Right kidney (tissue), 1 donor: ENCODE measurements at regions not wholly inside any gene's neighbourhood (a gene's known extent, or its start where the extent isn't known, plus 50 kb on each side); places are given as distances from the start of the nearest gene placed in this dataset.
"Not testable (repeated sequence)": the region's sequence is repeated elsewhere in the genome, so short reads cannot be mapped to it uniquely, and the experiment has no call there.

Experiments used
- DNase-seq: peaks from one replicate; pipeline ENCODE4 v3.0.0-alpha.2; 2016

DNA sequence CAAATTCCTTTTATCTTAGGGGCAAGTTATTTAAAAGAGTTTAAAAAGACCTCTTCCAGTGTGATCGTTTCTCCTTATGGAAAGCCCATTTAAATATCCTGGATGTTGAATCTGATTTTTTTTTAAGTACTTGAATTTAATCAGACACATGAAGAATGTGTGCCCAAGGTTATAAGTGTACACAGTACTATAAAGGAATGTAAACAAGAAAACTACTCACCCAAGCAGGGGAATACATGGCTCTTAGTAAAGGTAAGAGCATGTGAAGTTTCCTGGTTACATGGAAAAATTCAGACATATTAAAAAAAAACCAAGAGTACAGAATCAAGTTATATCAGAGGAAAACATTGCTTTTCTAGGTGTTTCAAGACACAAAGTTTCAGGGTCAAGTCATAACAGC lies 546.9 kb downstream of the MATN1 start:
- DNase-seq, result no peak

DNA sequence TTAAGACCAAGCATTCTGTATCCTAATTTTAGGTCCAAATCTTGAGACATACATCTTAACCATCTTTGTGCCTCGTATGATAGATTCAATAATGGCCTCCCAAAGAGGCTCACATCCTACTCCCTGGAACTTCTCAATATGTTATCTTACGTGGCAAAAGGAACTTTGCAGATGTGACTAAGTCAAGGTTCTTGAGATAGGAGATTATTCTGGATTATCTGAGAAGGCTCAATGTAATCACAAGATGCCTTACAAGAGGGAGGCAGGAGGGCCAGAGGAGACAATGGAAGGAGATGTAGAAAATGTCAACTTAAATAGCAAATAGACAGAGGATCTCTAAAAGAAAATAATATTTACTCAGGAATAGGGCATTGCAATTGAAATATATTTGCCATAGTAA lies 548.9 kb downstream of the MATN1 start:
- no peak for DNase-seq

DNA sequence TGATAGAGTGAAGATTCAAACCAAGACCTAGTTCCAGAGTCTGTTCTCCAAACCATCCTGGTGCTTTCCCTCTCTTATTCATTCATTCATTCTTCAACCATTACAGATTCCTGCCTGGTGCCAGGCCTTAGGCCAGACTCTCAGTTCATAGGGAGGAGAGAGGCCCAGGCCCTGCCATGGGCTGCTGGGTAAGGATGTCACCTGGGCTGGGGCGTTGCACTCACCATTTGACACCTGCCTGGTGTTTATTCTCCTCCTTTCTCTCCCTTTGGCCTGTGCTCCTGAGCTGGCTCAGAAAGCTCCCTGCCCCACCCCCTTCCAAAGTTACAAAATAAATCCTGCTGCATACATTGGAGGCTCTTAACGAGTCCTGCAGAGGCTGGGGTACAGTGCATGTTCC lies 549.8 kb downstream of the MATN1 start:
- no peak for DNase-seq

DNA sequence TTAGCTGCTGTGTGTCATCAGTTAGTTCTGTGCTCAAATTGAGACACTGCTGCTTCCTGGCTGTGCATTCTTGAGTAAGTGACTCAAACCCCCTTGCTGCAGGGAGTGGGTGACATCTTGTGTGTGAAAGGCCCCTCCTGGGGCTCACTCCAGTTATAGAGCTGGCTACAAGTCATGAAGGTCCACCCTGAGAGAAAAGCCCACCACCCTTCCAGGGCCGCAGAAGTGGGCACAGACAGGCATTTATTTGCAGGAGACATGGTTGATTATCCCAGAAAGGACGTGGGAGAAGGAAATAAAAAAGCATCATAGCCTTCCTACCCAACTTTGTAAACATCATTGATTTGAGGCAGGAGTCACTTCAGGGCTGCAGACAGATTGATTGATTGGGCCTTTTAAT lies 550.6 kb downstream of the MATN1 start:
- no peak for DNase-seq

DNA sequence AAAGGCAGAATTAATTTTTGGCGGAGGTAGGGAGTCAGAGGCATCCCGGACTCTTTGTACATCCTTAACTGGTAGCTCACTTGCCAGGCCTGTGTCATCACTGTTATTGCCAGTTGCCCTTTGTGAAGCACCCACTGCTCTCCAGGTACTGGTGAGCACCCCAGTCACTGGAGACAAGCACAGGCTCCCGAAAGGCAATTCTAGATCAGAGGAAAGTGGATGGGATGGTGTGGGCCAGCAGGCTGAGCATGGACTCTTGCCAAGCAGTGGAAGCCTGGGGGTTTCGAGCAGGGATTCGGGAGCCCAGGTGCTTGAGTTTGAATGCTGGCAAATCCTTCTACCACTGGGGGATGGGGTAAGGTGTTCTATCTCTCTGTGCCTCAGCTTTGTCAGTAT lies 551.1 kb downstream of the MATN1 start:
- DNase-seq, result no peak

DNA sequence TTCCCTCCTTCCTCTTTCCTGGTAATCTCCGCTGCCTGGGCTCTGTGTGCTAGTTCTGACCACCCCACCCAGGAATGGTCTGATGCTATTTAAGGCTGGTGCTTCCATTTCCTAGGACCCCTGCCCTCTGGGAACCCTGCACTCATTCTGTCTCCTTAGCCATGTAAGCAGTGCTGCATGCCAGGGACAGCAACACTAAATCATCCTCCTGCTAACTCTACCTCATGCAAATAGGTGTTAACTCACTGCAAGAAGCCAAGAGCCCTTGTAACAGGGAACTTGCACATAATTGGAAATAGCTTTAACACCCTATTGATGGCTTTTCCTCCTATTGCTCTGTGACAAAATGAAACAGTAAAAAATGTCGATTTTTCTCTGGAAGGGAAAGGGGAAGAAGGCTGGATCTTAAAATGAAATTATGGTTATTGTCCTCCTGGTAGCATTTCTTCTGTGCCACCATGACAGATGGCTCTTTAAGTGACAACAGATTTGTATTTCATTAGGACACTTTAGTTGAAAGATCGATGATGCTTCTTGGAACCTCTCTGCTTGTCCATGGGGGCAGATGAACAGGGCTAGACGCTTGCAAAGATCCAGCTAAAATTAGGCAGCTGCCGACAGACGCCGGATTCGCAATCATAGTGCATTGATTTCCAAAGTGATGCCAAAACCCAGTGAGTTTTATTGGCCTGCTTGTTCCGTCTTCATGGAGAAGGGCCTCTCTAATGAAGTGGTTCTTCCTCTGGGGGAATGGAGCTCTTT lies 551.7 kb downstream of the MATN1 start:
- no peak for DNase-seq

DNA sequence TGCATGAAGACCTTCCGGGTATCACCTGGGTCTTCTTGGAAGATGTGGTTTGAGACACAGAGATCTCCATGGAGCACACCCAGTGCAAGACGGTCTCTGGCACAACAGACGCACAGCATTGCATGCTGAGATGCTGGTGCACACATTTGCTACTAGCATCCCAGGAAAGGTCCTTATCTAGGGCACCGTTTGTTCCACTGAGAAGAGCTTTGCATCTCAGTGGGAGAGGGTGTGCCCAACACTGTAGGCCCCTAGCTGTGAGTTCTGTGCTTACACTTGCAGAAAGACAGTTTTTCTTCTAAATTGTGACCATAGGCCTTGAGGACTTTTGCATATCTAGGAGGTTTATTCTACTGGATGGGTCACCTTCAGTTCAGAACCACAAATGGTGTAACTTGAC lies 554.1 kb downstream of the MATN1 start:
- no peak for DNase-seq

DNA sequence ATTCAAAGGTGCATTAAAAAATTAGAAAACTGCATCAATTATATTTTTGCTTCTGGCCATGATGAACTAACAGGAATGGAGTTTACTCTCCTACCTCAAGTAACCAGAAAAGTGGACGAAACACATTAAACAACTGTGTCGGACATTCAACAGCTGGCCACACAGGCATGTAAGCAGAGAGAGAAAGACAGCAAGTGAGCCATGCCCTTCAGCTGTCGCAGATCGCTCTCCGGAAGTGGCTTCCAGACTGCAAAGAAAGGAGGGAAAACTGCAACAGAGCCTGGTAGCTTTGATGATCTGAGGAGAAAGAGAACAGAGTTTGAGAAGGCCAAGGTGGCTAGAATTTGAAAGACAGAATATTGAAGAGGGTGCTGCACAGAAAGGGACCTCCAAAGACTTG lies 557.2 kb downstream of the MATN1 start:
- DNase-seq, result peak; percentile 14

DNA sequence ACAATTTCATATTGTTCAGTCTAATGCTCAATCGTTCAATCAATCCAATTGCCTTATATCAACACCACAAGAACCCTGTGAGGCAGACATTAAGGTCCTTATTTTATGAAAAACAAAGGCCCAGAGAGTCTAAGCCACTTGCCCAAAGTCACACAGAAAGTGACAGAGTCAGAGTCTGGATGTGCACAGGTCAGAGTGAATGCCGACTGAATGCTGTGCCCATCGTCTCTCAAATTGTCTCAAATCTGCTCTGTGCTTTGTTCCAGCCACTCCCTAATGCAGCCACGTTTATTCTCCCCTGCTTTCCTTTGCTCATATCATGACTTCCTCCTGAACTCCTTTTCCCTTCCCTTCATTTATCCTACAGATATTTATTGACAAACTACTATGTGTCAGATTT lies 558.3 kb downstream of the MATN1 start:
- no peak for DNase-seq

DNA sequence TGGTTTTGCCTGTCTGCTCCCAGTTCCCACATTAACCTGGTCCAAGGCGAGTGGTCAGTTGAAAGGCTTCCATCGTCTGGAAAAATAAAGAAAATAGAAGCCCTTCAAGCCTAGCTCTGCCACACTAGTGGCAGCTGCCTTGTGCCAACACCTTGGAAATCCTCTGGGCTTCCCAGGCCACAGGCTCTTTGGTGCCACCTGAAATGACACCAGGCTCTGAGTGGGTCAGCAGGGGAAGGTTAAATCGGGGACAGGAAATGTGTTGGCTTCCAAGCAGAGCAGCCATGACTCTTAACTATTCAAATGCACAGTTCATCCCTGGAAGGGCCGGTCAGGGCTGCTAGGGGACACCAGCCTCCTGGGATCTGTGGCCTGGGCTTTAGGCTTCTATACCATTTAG lies 558.7 kb downstream of the MATN1 start:
- DNase-seq, result no peak

DNA sequence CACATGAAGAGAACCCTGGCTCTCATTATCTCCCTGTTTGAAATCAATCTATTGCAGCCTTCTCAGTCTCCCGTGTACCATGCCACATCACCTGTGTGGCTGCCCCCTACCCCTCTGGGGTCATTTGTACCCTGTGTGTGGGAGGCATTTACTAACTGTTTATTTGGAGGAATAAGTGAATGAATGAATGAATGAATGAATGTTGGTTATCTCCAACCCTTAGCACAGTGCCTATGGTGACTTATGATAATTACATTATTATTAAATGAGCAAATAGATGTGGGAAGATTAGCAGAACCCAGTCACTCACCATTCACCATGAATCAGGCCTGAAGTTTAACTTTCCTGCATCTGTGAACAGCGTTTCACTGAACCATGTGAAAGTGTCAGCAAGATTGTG lies 560.8 kb downstream of the MATN1 start:
- DNase-seq, result no peak

DNA sequence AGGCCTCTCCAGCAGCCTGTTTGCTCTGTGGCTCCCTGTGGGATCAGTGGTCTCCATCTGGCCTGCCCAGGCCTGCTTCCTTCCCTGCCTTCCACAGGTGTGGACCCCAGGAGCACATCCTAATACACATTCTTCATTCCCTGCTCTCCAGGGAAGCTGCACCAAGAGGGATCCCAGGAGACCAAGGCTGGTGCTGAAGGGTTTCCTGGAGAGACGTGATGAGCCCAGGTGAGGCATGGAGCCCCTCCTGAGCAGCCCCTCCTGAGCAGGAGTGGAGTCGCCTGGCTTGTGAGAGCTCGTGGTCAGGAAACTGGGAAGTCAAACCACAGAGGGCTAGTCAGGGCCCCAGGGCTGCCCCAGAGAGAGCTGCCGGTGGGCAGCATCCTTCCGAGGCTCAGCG lies 561.4 kb downstream of the MATN1 start:
- DNase-seq, result no peak

DNA sequence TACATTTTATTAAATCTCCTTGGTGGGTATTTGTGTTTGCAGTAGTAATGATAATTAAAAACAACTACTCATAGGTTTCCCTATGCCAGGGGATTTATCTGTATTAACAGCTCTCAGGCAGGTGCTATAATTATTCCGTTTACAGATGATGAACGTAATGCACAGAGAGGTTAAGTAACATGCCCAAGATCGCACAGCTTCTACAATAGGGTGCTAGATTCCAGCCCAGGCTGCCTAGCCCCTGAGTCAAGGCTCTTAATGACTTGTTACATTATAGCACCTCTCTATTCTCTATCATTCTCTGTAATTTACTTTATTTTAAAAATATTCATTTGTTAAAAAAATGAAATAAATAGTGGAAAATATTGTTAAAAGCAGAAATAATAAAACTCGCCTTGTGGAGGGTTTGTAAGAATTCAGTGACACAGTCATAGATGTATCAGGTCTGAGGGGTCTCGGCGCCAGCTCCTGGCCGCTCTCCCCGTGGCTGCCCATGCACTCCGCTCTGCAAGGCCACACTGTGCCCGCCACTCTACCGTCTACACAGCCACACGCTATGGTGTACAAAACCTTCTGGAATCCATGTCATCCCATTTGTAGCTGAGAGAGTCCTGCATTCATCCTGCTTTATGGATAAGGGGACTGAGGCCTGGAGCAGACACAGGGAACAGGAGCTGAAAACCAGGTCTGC lies 562.2 kb downstream of the MATN1 start:
- no peak for DNase-seq

DNA sequence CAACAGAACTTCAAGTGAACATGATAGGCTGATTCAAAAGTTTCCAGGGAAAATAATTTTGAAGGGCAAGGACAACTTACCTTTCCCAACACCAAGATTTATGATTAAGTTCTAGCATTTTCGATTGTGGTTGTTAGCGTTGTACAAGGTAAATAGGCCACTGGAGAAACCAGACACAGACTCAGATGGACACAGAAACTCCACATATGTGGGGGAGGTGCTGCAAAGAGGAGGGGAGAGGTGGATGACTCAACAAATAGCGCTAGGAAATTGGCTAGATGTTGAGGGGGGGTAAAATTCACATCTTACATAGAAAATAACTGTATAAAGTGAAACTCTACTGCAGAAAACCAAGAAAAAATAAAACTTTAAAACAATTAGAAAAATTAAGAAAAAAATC lies 564.4 kb downstream of the MATN1 start:
- DNase-seq, result no peak

DNA sequence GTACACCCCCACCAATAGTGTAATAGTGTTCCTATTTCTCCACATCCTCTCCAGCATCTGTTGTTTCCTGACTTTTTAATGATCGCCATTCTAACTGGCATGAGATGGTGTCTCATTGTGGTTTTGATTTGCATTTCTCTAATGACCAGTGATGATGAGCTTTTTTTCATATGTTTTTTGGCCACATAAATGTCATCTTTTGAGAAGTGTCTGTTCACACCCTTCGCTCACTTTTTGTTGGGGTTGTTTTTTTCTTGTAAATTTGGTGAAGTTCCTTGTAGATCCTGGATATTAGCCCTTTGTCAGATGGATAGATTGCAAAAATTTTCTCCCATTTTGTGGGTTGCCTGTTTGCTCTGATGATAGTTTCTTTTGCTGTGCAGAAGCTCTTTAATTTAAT lies 567.7 kb downstream of the MATN1 start:
- not testable (repeated sequence) for DNase-seq

DNA sequence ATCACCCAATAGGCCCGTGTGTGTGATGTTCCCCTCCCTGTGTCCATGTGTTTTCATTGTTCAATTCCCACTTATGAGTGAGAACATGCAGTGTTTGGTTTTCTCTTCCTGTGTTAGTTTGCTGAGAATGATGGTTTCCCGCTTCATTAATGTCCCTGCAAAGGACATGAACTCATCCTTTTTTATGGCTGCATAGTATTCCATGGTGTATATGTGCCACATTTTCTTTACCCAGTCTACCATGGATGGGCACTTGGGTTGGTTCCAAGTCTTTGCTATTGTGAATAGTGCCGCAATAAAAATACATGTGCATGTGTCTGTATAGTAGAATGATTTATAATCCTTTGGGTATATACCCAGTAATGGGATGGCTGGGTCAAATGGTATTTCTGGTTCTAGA lies 568.1 kb downstream of the MATN1 start:
- not testable (repeated sequence) for DNase-seq

DNA sequence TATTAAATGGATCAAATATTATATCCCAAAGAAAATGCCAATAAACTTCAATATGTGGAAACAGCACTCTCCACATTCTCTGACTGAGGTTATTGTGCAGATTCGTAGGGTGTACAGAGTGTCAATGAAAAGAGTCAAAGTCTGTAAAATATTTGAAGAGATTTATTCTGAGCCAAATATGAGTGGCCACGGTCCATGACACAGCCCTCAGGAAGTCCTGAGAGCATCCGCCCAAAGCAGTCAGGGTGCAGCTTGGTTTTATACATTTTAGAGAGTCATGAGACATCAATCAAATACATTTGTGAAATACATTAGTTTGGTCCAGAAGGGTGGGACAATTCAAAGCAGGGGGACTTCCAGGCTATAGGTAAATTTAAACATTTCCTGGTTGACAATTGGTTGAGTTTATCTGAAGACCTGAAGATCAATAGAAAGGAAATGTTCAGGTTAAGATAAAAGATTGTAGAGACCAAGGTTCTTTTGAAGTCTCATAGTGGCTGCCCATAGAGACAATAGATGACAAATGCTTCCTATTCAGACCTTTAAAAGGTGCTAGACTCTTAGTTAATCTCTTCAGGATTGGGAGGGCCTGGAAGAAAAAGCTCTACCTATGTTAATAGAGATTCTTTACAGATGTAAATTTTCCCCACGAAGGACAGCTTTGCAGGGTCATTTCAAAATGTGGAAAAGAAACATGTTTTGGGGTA lies 569.5 kb downstream of the MATN1 start:
- no peak for DNase-seq

DNA sequence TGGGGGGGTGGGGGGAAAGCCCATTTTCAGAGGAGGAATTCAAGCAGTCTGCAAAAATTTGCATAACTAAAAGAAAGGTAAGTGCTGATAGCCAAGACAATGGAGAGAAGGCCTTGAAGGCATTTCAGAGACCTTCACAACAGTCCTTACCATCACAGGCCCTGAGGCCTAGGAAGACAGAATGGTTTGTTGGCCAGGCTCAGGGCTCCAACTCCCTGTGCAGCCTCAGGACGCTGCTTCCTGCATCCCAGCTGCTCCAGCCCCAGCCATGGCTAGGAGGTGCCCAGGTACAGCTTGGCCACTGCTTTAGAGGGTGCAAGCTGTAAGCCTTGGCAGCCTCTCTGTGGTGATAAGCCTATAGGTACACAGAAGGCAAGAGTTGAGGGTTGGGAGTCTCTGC lies 571.6 kb downstream of the MATN1 start:
- DNase-seq, result no peak

DNA sequence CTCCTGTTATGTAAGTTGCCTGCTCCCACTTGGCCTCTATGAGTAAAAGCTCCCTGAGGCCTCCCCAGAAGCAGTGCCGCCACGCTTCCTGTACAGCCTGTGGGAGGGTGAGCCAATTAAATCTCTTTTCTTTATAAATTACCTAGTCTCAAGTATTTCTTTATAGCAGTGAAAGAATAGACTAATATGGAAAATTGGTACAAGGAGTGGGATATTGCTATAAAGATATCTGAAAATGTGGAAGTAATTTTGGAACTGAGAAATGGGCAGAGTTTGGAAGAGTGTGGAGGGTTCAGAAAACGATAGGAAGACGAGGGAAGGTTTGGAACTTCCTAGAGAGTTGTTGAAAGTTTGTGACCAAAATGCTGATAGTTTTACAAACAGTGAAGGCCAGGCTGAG lies 572.3 kb downstream of the MATN1 start:
- DNase-seq, result no peak

DNA sequence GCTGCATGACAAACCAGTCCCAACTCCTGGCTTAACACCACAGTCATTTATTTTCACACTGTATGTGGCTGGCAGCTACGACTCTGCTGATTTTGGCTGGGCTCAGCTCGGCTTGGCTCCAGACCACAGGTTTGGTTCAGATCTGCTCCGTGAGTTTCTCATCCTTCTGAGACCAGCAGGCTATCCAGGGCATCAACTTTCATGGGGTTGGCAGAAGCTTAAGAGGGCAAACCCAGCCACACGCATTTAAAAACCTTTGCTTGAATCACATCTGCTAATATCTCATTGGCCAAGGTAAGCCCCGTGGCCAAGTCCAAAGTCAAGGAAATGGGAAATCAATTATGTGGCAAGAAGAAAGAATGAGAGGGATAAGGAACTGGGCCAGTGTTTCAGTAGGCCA lies 574.2 kb downstream of the MATN1 start:
- DNase-seq, result no peak

DNA sequence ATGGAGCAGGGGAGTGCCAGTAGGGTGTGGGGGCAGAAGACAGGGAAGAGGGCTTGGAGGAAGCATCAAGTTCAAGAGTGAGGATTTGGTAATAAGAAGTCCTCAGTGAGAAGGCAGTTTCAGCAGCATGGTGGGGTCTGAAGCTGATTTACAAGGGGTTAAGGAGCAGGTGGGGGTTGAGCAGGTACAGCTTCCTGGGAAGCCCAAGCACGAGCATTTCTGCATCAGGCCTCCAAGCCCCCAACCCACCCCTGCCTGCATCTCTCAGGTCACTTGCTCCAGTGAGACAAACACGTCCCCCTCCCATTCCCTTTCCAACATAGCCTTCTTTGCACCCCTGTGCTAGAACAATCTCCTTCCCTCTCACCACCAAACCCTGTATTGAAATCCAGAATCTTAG lies 574.7 kb downstream of the MATN1 start:
- DNase-seq, result no peak

DNA sequence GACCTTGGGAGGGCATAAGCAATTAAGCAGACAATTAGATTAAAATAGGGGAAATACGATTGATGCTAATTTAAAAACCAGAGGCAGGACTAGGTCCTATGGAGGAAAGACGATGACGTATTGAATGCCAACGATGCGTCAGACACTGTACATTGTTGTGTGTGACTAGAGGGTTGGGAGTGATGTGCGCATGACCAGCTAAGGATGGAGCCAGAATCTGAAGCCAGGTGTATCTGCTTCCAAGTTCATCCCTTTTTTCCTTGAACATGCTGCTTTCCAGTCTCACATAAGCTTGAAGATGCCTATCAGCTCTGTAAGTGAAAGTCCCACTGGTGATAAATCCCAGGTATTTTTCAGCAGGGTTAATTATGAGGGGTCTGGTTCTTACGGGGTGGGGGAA lies 576.2 kb downstream of the MATN1 start:
- DNase-seq, result no peak

DNA sequence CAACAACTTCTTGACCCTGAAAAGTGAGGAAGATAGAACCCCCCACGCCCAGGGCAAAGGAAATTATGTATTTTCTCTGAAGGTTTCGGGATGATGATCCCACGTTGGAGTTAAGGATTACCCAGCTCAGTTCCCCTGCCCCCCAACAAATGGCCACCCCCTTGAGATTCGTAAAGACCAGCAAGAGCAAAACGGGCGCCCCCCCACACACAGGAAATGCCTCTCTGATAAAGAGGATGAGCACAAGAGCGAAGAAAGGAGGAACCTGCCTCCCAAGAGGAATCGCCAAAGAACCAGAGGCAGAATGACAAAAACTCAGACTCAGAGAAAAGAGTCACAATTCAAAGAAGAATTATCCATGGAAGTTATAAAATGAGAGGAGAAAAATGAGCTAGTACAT lies 576.9 kb downstream of the MATN1 start:
- no peak for DNase-seq
